HCT116 (cell line): ENCODE measurements at regions not wholly inside any gene's neighbourhood (a gene's known extent, or its start where the extent isn't known, plus 50 kb on each side); places are given as distances from the start of the nearest gene placed in this dataset.

ENCODE experiments used
- ATAC-seq: fragments of 200-7000 bp; cut with Tn5 transposase; 2 replicates; pipeline ENCODE4 v1.9.1; 2020; ENCODE audit warnings: mild to moderate bottlenecking, moderate library complexity
- BruUV-seq: library from RNA; stranded (reverse); fragments of 400-500 nt; replicated peaks from 2 replicates; lab custom pipeline; 2021; lab: Mats Ljungman, UMichigan
- CTCF ChIA-PET: fragments of 300-600 bp; sonication (Branson Sonifier 250); formaldehyde crosslinking; loops from one replicate; lab custom pipeline; 2021; ENCODE audit warnings: antibody characterized with exemption; lab: Charles Lee
- POLR2A ChIA-PET: fragments of 300-600, 350-600 bp; sonication (Branson Sonifier 250); formaldehyde crosslinking; loops from one replicate; lab custom pipeline; 2021; ENCODE audit warnings: antibody characterized with exemption; lab: Charles Lee
- RAD21 ChIA-PET, 2 experiments: fragments of 300-600 bp; sonication (Branson Sonifier 250); formaldehyde crosslinking; loops; one replicate each; lab custom pipeline; 2023; ENCODE audit warnings: low total read pairs in 2 of 2; ENCODE audit not compliant: uncharacterized antibody in 2 of 2, unreplicated experiment in 2 of 2, low non-redundant PET in 1 of 2; lab: Charles Lee
- DNase-seq: peaks from one replicate; pipeline ENCODE4 v3.0.0-alpha.2; 2010; ENCODE audit warnings: low read depth, low spot score
- H2AFZ ChIP-seq: fragments of 200-600 bp; shearing (Covaris generic), sonication (generic); 2 replicates; pipeline ENCODE4 v1.6.1; 2017; ENCODE audit warnings: low read depth, mixed run types, mixed read lengths, antibody characterized with exemption, low read length; ENCODE audit not compliant: poor library complexity, severe bottlenecking
- H3K27ac ChIP-seq: 2 replicates; pipeline ENCODE4 v1.5.1; 2012; ENCODE audit warnings: low read depth, low read length
- H3K27me3 ChIP-seq: fragments of 200-600 bp; sonication (generic); 2 replicates; pipeline ENCODE4 v1.6.1; 2016; ENCODE audit warnings: mixed run types, low read length, mixed read lengths; ENCODE audit not compliant: insufficient read depth
- H3K36me3 ChIP-seq, 2 experiments: fragments of 200-500 bp in 1 of 2; fragments of 200-600 bp in 1 of 2; sonication (Bioruptor generic) in 1 of 2; sonication (generic) in 1 of 2; 2 replicates each; pipeline versions ENCODE4 v1.5.1 to v1.6.1; 2014 to 2016; ENCODE audit warnings: low read length in 2 of 2, inconsistent platforms in 1 of 2, mixed read lengths in 1 of 2, mixed run types in 1 of 2; ENCODE audit not compliant: insufficient read depth in 2 of 2, control insufficient read depth in 1 of 2
- H3K4me1 ChIP-seq, 2 experiments: fragments of 200-600 bp in 1 of 2; sonication (generic) in 1 of 2; 2 replicates each; pipeline versions ENCODE4 v1.5.1 to v1.6.1; 2012 to 2017; ENCODE audit warnings: low read length in 2 of 2, inconsistent platforms in 1 of 2, mild to moderate bottlenecking in 1 of 2, mixed read lengths in 1 of 2, mixed run types in 1 of 2, moderate library complexity in 1 of 2; ENCODE audit not compliant: insufficient read depth in 2 of 2, control insufficient read depth in 1 of 2
- H3K4me2 ChIP-seq: fragments of 200-600 bp; sonication (generic); 2 replicates; pipeline ENCODE4 v1.6.1; 2017; ENCODE audit warnings: mixed run types, low read length, mixed read lengths
- H3K4me3 ChIP-seq, 2 experiments: fragments of 200-600 bp in 1 of 2; sonication (generic) in 1 of 2; replicated peaks in 1 of 2; 2 replicates each; pipeline ENCODE4 v1.5.1; 2011 to 2016; ENCODE audit warnings: low read length in 2 of 2, control low read depth in 1 of 2, low read depth in 1 of 2, mild to moderate bottlenecking in 1 of 2, mixed read lengths in 1 of 2, mixed run types in 1 of 2
- H3K79me2 ChIP-seq: fragments of 200-600 bp; sonication (generic); 2 replicates; pipeline ENCODE4 v1.6.1; 2017; ENCODE audit warnings: mild to moderate bottlenecking, mixed run types, low read length, moderate library complexity, mixed read lengths; ENCODE audit not compliant: insufficient read depth
- H3K9ac ChIP-seq: fragments of 200-600 bp; sonication (generic); 2 replicates; pipeline ENCODE4 v1.6.1; 2016; ENCODE audit warnings: low read length, mixed read lengths
- H3K9me2 ChIP-seq: fragments of 200-600 bp; sonication (generic), shearing (Covaris generic); 2 replicates; pipeline ENCODE4 v1.6.1; 2017; ENCODE audit warnings: mixed run types, mild to moderate bottlenecking, moderate library complexity; ENCODE audit not compliant: insufficient read depth
- H3K9me3 ChIP-seq, 2 experiments: fragments of 200-500 bp in 1 of 2; fragments of 200-600 bp in 1 of 2; sonication (Bioruptor generic) in 1 of 2; sonication (generic) in 1 of 2; 2 replicates each; pipeline ENCODE4 v1.6.1; 2014 to 2017; ENCODE audit warnings: low read length in 2 of 2, mixed read lengths in 2 of 2, inconsistent platforms in 1 of 2, low read depth in 1 of 2, mild to moderate bottlenecking in 1 of 2, mixed run types in 1 of 2, moderate library complexity in 1 of 2; ENCODE audit not compliant: control insufficient read depth in 1 of 2, insufficient read depth in 1 of 2
- H4K20me1 ChIP-seq: fragments of 200-600 bp; sonication (generic), shearing (Covaris generic); 2 replicates; pipeline ENCODE4 v1.6.1; 2017; ENCODE audit warnings: mixed run types, mild to moderate bottlenecking, moderate library complexity; ENCODE audit not compliant: insufficient read depth
- CBX3 ChIP-seq: IDR thresholded peaks from 2 replicates; pipeline ENCODE4 v1.6.1; 2012; ENCODE audit warnings: low read depth
- CEBPB ChIP-seq: IDR thresholded peaks from 2 replicates; pipeline ENCODE4 v1.6.1; 2012; ENCODE audit warnings: low read depth
- EGR1 ChIP-seq: IDR thresholded peaks from 2 replicates; pipeline ENCODE4 v1.6.1; 2012; ENCODE audit warnings: low read depth
- ELF1 ChIP-seq: IDR thresholded peaks from 2 replicates; pipeline ENCODE4 v1.6.1; 2012; ENCODE audit warnings: low read depth, borderline replicate concordance
- EZH2 ChIP-seq: fragments of 200-600 bp; sonication (generic); IDR thresholded peaks from 2 replicates; pipeline ENCODE4 v1.6.1; 2017; ENCODE audit warnings: antibody characterized with exemption, mixed run types
- JUND ChIP-seq: IDR thresholded peaks from 2 replicates; pipeline ENCODE4 v1.6.1; 2012
- POLR2A ChIP-seq: IDR thresholded peaks from 2 replicates; pipeline ENCODE4 v1.7.0; 2011; ENCODE audit warnings: borderline replicate concordance; ENCODE audit not compliant: insufficient read depth, insufficient read length; ENCODE audit errors: extremely low read depth
- POLR2AphosphoS5 ChIP-seq: IDR thresholded peaks from 2 replicates; pipeline ENCODE4 v1.6.1; 2011; ENCODE audit warnings: mild to moderate bottlenecking, low read depth, low read length, moderate library complexity
- RAD21 ChIP-seq: IDR thresholded peaks from 2 replicates; pipeline ENCODE4 v1.6.1; 2012; ENCODE audit warnings: low read depth, mild to moderate bottlenecking
- SIN3A ChIP-seq: IDR thresholded peaks from 2 replicates; pipeline ENCODE4 v1.6.1; 2012; ENCODE audit warnings: low read depth
- TCF7L2 ChIP-seq: IDR thresholded peaks from 2 replicates; pipeline ENCODE4 v1.7.0; 2011; ENCODE audit warnings: borderline replicate concordance, inconsistent platforms; ENCODE audit not compliant: insufficient read depth, insufficient read length; ENCODE audit errors: extremely low read depth
- ZFX ChIP-seq: fragments of 450-650 bp; IDR thresholded peaks from 2 replicates; pipeline ENCODE4 v1.6.1; 2017
- intact Hi-C: fragments of 100-400 bp; cut with micrococcal nuclease; formaldehyde crosslinking; loops from 2 replicates; pipeline ENCODE4 v1.10.0; 2022
- TF ChIP-seq, protein P1 (sequence below): IDR thresholded peaks from 2 replicates; pipeline ENCODE4 v1.6.1; 2011; ENCODE audit warnings: mild to moderate bottlenecking, low read length, moderate library complexity; ENCODE audit not compliant: insufficient replicate concordance; ENCODE audit errors: extremely low read depth
- TF ChIP-seq, protein P2 (sequence below): IDR thresholded peaks from 2 replicates; pipeline ENCODE4 v1.6.1; 2012; ENCODE audit warnings: low read depth
- TF ChIP-seq, protein P3 (sequence below), 3 experiments: fragments of 200-600 bp in 1 of 3; sonication (generic) in 1 of 3; IDR thresholded peaks in 2 of 3; conservative IDR thresholded peaks in 1 of 3; 2 replicates each; pipeline ENCODE4 v1.5.1; 2012 to 2017; ENCODE audit warnings: low read depth in 2 of 3, low read length in 2 of 3, antibody characterized with exemption in 1 of 3, borderline replicate concordance in 1 of 3, control low read depth in 1 of 3, mild to moderate bottlenecking in 1 of 3, mixed read lengths in 1 of 3, mixed run types in 1 of 3, moderate library complexity in 1 of 3; ENCODE audit not compliant: insufficient read depth in 1 of 3
- TF ChIP-seq, protein P4 (sequence below): IDR thresholded peaks from 2 replicates; pipeline ENCODE4 v1.6.1; 2012

DNA sequence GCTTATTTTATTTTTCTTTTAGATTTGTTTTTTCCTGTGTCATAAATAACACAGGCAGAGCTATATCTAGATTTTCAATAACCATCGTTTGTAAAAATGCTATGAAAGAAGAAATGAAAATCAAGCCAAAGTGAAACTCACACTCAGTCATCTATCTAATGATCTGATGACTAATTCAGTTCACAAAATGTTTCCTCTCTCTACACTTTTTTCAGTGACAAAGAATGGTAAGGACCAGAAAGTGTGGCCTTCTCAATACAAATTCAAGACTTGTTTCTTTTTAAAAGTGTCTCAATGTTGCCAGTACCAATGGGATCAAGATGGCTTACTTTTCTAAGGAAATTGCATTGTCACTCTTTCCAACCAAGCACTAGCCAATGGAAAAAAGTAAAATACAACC is 282.8 kb upstream of the PKN2 start:
- no peak for TF ChIP-seq EZH2
- TF ChIP-seq ELF1: no peak
- no peak for TF ChIP-seq POLR2A
- TF ChIP-seq, protein P1, sequence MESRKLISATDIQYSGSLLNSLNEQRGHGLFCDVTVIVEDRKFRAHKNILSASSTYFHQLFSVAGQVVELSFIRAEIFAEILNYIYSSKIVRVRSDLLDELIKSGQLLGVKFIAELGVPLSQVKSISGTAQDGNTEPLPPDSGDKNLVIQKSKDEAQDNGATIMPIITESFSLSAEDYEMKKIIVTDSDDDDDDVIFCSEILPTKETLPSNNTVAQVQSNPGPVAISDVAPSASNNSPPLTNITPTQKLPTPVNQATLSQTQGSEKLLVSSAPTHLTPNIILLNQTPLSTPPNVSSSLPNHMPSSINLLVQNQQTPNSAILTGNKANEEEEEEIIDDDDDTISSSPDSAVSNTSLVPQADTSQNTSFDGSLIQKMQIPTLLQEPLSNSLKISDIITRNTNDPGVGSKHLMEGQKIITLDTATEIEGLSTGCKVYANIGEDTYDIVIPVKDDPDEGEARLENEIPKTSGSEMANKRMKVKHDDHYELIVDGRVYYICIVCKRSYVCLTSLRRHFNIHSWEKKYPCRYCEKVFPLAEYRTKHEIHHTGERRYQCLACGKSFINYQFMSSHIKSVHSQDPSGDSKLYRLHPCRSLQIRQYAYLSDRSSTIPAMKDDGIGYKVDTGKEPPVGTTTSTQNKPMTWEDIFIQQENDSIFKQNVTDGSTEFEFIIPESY: no peak
- TF ChIP-seq SIN3A: no peak
- TF ChIP-seq, protein P2, sequence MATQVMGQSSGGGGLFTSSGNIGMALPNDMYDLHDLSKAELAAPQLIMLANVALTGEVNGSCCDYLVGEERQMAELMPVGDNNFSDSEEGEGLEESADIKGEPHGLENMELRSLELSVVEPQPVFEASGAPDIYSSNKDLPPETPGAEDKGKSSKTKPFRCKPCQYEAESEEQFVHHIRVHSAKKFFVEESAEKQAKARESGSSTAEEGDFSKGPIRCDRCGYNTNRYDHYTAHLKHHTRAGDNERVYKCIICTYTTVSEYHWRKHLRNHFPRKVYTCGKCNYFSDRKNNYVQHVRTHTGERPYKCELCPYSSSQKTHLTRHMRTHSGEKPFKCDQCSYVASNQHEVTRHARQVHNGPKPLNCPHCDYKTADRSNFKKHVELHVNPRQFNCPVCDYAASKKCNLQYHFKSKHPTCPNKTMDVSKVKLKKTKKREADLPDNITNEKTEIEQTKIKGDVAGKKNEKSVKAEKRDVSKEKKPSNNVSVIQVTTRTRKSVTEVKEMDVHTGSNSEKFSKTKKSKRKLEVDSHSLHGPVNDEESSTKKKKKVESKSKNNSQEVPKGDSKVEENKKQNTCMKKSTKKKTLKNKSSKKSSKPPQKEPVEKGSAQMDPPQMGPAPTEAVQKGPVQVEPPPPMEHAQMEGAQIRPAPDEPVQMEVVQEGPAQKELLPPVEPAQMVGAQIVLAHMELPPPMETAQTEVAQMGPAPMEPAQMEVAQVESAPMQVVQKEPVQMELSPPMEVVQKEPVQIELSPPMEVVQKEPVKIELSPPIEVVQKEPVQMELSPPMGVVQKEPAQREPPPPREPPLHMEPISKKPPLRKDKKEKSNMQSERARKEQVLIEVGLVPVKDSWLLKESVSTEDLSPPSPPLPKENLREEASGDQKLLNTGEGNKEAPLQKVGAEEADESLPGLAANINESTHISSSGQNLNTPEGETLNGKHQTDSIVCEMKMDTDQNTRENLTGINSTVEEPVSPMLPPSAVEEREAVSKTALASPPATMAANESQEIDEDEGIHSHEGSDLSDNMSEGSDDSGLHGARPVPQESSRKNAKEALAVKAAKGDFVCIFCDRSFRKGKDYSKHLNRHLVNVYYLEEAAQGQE: no peak
- TF ChIP-seq, protein P3, sequence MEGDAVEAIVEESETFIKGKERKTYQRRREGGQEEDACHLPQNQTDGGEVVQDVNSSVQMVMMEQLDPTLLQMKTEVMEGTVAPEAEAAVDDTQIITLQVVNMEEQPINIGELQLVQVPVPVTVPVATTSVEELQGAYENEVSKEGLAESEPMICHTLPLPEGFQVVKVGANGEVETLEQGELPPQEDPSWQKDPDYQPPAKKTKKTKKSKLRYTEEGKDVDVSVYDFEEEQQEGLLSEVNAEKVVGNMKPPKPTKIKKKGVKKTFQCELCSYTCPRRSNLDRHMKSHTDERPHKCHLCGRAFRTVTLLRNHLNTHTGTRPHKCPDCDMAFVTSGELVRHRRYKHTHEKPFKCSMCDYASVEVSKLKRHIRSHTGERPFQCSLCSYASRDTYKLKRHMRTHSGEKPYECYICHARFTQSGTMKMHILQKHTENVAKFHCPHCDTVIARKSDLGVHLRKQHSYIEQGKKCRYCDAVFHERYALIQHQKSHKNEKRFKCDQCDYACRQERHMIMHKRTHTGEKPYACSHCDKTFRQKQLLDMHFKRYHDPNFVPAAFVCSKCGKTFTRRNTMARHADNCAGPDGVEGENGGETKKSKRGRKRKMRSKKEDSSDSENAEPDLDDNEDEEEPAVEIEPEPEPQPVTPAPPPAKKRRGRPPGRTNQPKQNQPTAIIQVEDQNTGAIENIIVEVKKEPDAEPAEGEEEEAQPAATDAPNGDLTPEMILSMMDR (IDR thresholded peaks at IDR 0.05 in 2 of 3, conservative IDR thresholded peaks at IDR 0.05 in 1 of 3; ENCODE audit: borderline replicate concordance in 1 of 3, insufficient read depth in 1 of 3, low read depth in 2 of 3, low read length in 2 of 3): no peak
- no peak for TF ChIP-seq RAD21
- TF ChIP-seq TCF7L2: no peak
- TF ChIP-seq POLR2AphosphoS5: no peak
- no peak for TF ChIP-seq ZFX
- TF ChIP-seq EGR1: no peak
- no peak for TF ChIP-seq CEBPB
- TF ChIP-seq, protein P4, sequence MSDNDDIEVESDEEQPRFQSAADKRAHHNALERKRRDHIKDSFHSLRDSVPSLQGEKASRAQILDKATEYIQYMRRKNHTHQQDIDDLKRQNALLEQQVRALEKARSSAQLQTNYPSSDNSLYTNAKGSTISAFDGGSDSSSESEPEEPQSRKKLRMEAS: no peak
- TF ChIP-seq JUND: no peak
- no peak for TF ChIP-seq CBX3
- ChIA-PET RAD21 (no interaction called here), CTCF (no interaction called here), POLR2A (no interaction called here)
- H3K36me3 ChIP-seq: no peaks in the 10 kb centered on the region
- H3K9me2 ChIP-seq: no peaks in the 10 kb centered on the region
- DNase-seq: no peak
- no peak overlapping the region for H3K4me3 ChIP-seq
- peaks cover 0 to 10% of the 10 kb centered on the region in 2 experiments; a peak in 1 of 4 replicates for H3K4me1 ChIP-seq
- H3K27me3 ChIP-seq: no peaks in the 10 kb centered on the region
- H4K20me1 ChIP-seq: no peaks in the 10 kb centered on the region
- intact Hi-C loops: no loop called here
- BruUV-seq: no TSS peak
- H3K9ac ChIP-seq: no peak overlapping the region
- no peak overlapping the region for H3K27ac ChIP-seq
- no peak overlapping the region for H3K4me2 ChIP-seq
- H3K9me3 ChIP-seq: no peaks in the 10 kb centered on the region
- no peak overlapping the region for H2AFZ ChIP-seq
- no peaks in the 10 kb centered on the region for H3K79me2 ChIP-seq
- ATAC-seq: no peak
